Effector memory CD4-positive, alpha-beta T cell (primary cell): ENCODE measurements at regions not wholly inside any gene's neighbourhood (a gene's known extent, or its start where the extent isn't known, plus 50 kb on each side); places are given as distances from the start of the nearest gene placed in this dataset.

Experiments used
- DNase-seq, 3 donors: peaks; one replicate each; pipeline ENCODE4 v3.0.0-alpha.2; 2020
- H3K27ac ChIP-seq: 2 replicates; pipeline ENCODE4 v1.7.0; 2013; ENCODE audit warnings: mild to moderate bottlenecking, low read length, moderate library complexity; ENCODE audit not compliant: insufficient read depth, poor library complexity, severe bottlenecking
- H3K27me3 ChIP-seq: replicated peaks from 2 replicates; pipeline ENCODE4 v1.7.0; 2013; ENCODE audit warnings: mild to moderate bottlenecking, low read length; ENCODE audit not compliant: insufficient read depth, control insufficient read depth, poor library complexity, severe bottlenecking
- H3K36me3 ChIP-seq: 2 replicates; pipeline ENCODE4 v1.7.0; 2013; ENCODE audit warnings: mild to moderate bottlenecking, low read length, moderate library complexity; ENCODE audit not compliant: control insufficient read depth, insufficient read depth
- H3K4me1 ChIP-seq: 2 replicates; pipeline ENCODE4 v1.7.0; 2013; ENCODE audit warnings: low read length, mild to moderate bottlenecking; ENCODE audit not compliant: control insufficient read depth, insufficient read depth, poor library complexity, severe bottlenecking
- H3K4me3 ChIP-seq: 2 replicates; pipeline ENCODE4 v1.7.0; 2013; ENCODE audit warnings: low read length, low read depth, mild to moderate bottlenecking; ENCODE audit not compliant: insufficient read depth, poor library complexity, severe bottlenecking
- H3K9me3 ChIP-seq: 2 replicates; pipeline ENCODE4 v1.7.0; 2013; ENCODE audit warnings: mild to moderate bottlenecking, low read length, moderate library complexity; ENCODE audit not compliant: control insufficient read depth

DNA sequence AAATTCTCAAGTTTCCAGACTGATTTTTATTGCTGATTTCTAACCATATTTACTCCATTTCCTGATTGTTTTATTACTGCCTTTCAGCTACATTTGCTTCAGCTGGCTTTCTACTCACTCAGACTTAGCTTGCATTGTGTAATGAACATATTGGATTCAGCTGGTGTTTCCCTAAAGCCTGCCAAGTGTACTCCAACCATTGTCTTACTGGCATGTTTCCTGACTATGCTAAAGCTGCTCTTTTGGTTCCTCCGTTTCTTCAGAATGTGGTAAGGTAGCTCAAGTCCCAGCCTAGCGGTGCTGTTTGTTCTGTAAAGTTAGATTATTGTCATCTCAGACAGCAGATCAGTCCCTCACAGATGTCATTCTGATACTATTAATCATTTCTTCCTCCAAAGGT lies 53.1 kb upstream of the GLRA2 start:
- no peak for DNase-seq
- no peak overlapping the region for H3K4me3 ChIP-seq
- H3K27me3 ChIP-seq, result no peaks in the 10 kb centered on the region
- H3K9me3 ChIP-seq, result no peaks in the 10 kb centered on the region
- H3K36me3 ChIP-seq, result no peaks in the 10 kb centered on the region
- H3K4me1 ChIP-seq, result no peaks in the 10 kb centered on the region
- no peak overlapping the region for H3K27ac ChIP-seq

DNA sequence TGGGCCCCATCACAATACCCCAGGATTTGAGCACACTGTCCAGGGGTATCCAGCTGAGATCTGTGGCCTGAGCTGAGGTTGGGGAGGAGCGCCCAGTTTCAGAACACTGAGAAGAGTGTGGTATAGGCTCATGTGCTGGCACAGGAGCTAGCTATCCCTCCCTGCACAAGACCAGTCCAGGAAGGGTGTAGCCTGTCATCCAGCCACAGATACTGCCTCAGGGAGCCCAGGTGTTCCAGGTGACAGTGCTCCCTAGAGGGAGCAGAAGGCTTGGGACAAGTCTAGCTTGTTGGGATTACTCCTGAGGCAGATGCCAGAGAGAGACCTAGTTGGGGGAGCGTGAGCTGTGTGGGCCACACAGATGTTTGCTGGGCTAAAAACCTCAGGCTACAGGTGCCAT lies 79.6 kb upstream of the GLRA2 start:
- Histone ChIP-seq H3K4me3 (no peak overlapping the region), H3K4me1 (no peaks in the 10 kb centered on the region), H3K9me3 (no peaks in the 10 kb centered on the region), H3K36me3 (no peaks in the 10 kb centered on the region), H3K27me3 (no peaks in the 10 kb centered on the region), H3K27ac (no peak overlapping the region)
- DNase-seq, result no peak

- Histone ChIP-seq H3K4me1 (no peaks in the 10 kb centered on the region), H3K27me3 (no peaks in the 10 kb centered on the region), H3K36me3 (no peaks in the 10 kb centered on the region), H3K27ac (no peak overlapping the region), H3K9me3 (no peaks in the 10 kb centered on the region), H3K4me3 (no peak overlapping the region)
- no peak for DNase-seq
These were observed 80.9 kb upstream of the GLRA2 start for GRCh38 chrX:14448406-14448805.

DNA sequence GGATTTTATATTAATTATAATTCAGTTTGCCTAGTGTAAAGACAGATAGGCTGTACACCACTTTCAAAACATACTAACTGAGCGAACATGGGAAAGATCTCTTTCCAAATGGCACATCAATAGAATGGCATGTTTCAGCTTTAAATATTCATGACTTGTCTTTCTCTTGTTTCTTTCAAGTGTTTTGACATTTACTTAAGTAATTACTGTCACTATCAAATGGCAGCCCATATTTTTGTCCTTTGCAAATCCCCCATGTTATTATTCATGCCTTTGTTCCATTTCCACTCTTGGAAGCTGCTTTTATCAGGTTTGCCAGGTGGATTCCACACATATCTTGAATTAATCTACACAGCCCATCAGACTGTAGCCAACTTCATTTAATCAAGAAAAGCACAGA lies 89.2 kb upstream of the GLRA2 start:
- no peak overlapping the region for H3K27ac ChIP-seq
- H3K4me3 ChIP-seq, result no peak overlapping the region
- H3K4me1 ChIP-seq, result no peaks in the 10 kb centered on the region
- no peak for DNase-seq
- no peaks in the 10 kb centered on the region for H3K36me3 ChIP-seq
- no peaks in the 10 kb centered on the region for H3K27me3 ChIP-seq
- H3K9me3 ChIP-seq, result no peaks in the 10 kb centered on the region

DNA sequence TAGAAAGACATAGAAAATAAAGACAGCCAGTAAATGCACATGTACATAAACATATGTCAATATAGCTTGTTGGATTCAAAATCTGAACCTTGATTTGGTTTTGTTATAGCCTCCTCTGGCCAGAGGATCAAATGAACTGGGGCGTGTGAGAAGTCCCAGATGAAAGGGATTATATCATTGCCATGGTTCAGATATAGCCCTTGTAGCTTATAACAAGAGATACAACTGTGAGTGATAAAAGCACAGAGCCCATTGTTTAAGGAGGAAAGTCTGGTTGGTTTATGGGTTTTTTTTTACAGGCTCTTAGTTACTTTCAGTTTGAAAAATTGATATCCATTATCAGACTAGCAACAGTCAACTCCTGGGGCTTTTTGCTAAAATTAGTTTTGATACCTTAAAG lies 101.7 kb upstream of the GLRA2 start:
- DNase-seq, result no peak
- no peak overlapping the region for H3K4me3 ChIP-seq
- H3K4me1 ChIP-seq, result no peaks in the 10 kb centered on the region
- no peaks in the 10 kb centered on the region for H3K27me3 ChIP-seq
- H3K27ac ChIP-seq, result no peak overlapping the region
- H3K36me3 ChIP-seq, result no peaks in the 10 kb centered on the region
- H3K9me3 ChIP-seq, result no peaks in the 10 kb centered on the region

- DNase-seq, result no peak
- Histone ChIP-seq H3K9me3 (no peaks in the 10 kb centered on the region), H3K4me1 (no peaks in the 10 kb centered on the region), H3K36me3 (no peaks in the 10 kb centered on the region), H3K27me3 (no peaks in the 10 kb centered on the region), H3K4me3 (no peak overlapping the region), H3K27ac (no peak overlapping the region)
These were observed 108.5 kb upstream of the GLRA2 start for GRCh38 chrX:14420841-14421240.

GRCh38 chrX:14412686-14413085 lies 116.7 kb upstream of the GLRA2 start:
- Histone ChIP-seq H3K4me3 (no peak overlapping the region), H3K27ac (no peak overlapping the region), H3K36me3 (no peaks in the 10 kb centered on the region), H3K27me3 (no peaks in the 10 kb centered on the region), H3K9me3 (no peaks in the 10 kb centered on the region), H3K4me1 (no peaks in the 10 kb centered on the region)
- no peak for DNase-seq

DNA sequence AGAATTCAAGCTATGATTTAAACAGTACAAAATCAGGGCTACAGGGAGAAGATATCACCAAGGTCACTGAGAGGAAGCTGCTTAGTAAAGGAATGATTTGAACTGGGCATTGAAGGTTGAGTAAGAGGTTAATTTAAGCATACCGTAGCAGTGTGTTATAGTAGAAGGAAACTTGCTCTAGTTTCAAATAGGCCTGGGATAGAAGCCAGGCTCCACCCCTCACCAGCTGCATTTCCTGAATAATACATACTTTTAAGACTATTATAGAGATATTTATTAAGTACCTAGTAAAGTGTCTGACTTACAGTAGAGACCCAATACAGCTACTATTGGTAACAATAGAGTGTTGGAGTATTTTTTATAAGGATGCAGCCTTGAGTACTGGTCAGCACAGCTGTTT lies 118.0 kb upstream of the GLRA2 start:
- H3K4me3 ChIP-seq, result no peak overlapping the region
- no peak for DNase-seq
- no peak overlapping the region for H3K27ac ChIP-seq
- no peaks in the 10 kb centered on the region for H3K36me3 ChIP-seq
- H3K27me3 ChIP-seq, result no peaks in the 10 kb centered on the region
- no peaks in the 10 kb centered on the region for H3K9me3 ChIP-seq
- H3K4me1 ChIP-seq, result no peaks in the 10 kb centered on the region

DNA sequence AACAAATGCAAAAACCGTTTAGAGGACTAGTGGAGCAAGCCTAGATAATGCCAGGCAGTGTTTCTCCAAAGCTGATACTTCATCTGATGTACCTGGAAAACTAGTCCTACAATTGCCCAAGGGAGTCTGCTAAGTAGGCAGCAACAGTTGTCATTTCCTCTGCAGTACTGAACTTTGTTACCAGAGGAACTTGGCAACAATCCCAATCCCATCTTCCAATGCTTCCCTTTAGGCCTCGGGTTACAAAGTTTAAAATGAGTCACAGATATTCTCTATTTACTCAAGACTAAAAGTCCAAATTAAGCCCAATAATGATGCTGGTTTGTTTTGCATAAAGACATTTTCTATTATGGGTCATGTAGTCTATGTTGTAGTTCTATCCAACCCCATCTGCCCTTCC lies 120.0 kb upstream of the GLRA2 start:
- no peak for DNase-seq
- no peaks in the 10 kb centered on the region for H3K27me3 ChIP-seq
- no peaks in the 10 kb centered on the region for H3K4me1 ChIP-seq
- no peak overlapping the region for H3K27ac ChIP-seq
- H3K9me3 ChIP-seq, result no peaks in the 10 kb centered on the region
- no peak overlapping the region for H3K4me3 ChIP-seq
- H3K36me3 ChIP-seq, result no peaks in the 10 kb centered on the region

DNA sequence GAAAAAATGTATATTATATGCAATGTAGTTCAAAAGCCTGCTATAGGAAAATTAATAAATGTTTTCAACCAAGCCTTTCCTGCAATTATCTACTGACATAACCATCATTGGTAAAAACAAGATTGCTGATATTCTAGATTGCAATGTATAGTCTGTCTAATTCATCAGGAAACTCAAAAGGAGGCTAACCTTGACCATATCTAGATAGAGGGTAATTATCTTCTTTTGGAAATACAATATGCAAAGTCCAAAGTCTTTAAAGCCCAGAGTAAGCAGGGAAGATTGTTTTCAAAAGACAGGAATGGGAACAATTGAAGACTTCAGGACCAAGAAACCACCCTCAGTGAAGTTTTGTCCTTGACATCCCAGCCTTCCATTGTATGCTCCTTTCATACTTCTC lies 123.1 kb upstream of the GLRA2 start:
- H3K9me3 ChIP-seq, result no peaks in the 10 kb centered on the region
- no peaks in the 10 kb centered on the region for H3K4me1 ChIP-seq
- no peaks in the 10 kb centered on the region for H3K36me3 ChIP-seq
- H3K27me3 ChIP-seq, result no peaks in the 10 kb centered on the region
- no peak overlapping the region for H3K4me3 ChIP-seq
- H3K27ac ChIP-seq, result no peak overlapping the region
- no peak for DNase-seq

DNA sequence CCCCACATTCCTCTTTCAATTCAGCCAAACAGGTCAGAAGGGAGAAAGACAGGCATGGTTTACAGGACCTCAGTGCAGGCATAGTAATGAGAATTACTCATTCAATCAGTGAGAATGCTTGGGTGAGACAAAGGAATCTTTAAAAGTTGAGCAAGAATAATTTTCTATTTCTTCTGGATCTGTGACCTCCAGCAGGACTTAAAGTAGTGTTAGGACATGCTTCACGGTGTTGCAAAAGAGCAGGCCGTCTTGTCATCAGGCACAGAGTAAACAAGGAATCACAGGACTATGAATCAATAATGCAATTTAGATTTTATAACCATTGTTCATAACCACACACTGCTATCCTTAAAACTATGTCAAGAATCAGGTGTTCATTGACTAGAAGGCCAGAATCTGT lies 130.6 kb upstream of the GLRA2 start:
- Histone ChIP-seq H3K4me1 (no peaks in the 10 kb centered on the region), H3K9me3 (no peaks in the 10 kb centered on the region), H3K4me3 (no peak overlapping the region), H3K27ac (no peak overlapping the region), H3K27me3 (no peaks in the 10 kb centered on the region), H3K36me3 (no peaks in the 10 kb centered on the region)
- no peak for DNase-seq
